Ishikawa (cell line): ENCODE measurements at regions not wholly inside any gene's neighbourhood (a gene's known extent, or its start where the extent isn't known, plus 50 kb on each side); places are given as distances from the start of the nearest gene placed in this dataset.

Experiments used
- TF ChIP-seq, protein P1 (sequence below): IDR thresholded peaks from 2 replicates; pipeline ENCODE4 v1.6.1; 2012; ENCODE audit warnings: low read depth, mild to moderate bottlenecking
- TF ChIP-seq, protein P2 (sequence below): IDR thresholded peaks from 2 replicates; pipeline ENCODE4 v1.6.1; 2012

DNA sequence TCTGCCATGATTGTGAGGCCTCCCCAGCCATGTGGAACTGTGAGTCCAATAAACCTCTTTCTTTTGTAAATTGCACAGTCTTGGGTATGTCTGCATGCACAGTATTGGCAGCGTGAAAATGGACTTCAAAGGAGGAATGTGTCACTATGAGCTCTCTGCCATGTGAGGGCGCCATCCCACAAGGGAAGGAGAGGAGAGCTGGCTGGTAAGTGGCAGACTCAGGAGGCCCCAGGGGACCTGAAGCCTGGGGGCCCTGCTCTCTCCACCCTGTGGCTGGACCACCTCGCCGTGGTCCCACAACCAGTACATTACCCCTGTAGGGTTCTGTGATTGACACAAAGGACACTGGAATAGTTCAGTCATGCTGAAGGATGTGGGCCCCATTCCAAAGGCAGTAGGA, 122.1 kb downstream of the RPIA start:
- TF ChIP-seq, protein P1, sequence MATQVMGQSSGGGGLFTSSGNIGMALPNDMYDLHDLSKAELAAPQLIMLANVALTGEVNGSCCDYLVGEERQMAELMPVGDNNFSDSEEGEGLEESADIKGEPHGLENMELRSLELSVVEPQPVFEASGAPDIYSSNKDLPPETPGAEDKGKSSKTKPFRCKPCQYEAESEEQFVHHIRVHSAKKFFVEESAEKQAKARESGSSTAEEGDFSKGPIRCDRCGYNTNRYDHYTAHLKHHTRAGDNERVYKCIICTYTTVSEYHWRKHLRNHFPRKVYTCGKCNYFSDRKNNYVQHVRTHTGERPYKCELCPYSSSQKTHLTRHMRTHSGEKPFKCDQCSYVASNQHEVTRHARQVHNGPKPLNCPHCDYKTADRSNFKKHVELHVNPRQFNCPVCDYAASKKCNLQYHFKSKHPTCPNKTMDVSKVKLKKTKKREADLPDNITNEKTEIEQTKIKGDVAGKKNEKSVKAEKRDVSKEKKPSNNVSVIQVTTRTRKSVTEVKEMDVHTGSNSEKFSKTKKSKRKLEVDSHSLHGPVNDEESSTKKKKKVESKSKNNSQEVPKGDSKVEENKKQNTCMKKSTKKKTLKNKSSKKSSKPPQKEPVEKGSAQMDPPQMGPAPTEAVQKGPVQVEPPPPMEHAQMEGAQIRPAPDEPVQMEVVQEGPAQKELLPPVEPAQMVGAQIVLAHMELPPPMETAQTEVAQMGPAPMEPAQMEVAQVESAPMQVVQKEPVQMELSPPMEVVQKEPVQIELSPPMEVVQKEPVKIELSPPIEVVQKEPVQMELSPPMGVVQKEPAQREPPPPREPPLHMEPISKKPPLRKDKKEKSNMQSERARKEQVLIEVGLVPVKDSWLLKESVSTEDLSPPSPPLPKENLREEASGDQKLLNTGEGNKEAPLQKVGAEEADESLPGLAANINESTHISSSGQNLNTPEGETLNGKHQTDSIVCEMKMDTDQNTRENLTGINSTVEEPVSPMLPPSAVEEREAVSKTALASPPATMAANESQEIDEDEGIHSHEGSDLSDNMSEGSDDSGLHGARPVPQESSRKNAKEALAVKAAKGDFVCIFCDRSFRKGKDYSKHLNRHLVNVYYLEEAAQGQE = no peak
- TF ChIP-seq, protein P2, sequence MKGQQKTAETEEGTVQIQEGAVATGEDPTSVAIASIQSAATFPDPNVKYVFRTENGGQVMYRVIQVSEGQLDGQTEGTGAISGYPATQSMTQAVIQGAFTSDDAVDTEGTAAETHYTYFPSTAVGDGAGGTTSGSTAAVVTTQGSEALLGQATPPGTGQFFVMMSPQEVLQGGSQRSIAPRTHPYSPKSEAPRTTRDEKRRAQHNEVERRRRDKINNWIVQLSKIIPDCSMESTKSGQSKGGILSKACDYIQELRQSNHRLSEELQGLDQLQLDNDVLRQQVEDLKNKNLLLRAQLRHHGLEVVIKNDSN = no peak
